ENCODE measurements at regions not wholly inside any gene's neighbourhood (a gene's known extent, or its start where the extent isn't known, plus 50 kb on each side); places are given as distances from the start of the nearest gene placed in this dataset.
"Not testable (repeated sequence)": the region's sequence is repeated elsewhere in the genome, so short reads cannot be mapped to it uniquely, and the experiment has no call there.

GRCh38 chr21:35169574-35169973 is 120.5 kb upstream of the RUNX1 start:
- DNase-seq (ENCODE audit: low spot score) = no peak
- no peak for TF ChIP-seq CTCF (IDR thresholded peaks at IDR 0.05; ENCODE audit: extremely low read depth, missing control alignments)

GRCh38 chr21:35168735-35169134 is 119.6 kb upstream of the RUNX1 start:
- no peak for TF ChIP-seq CTCF (IDR thresholded peaks at IDR 0.05; ENCODE audit: extremely low read depth, missing control alignments)
- no peak for DNase-seq (ENCODE audit: low spot score)

GRCh38 chr21:35164971-35165483 is 115.9 kb upstream of the RUNX1 start:
- TF ChIP-seq CTCF (IDR thresholded peaks at IDR 0.05; ENCODE audit: extremely low read depth, missing control alignments) = no peak
- no peak for DNase-seq (ENCODE audit: low spot score)

GRCh38 chr21:35164380-35164779 is 115.3 kb upstream of the RUNX1 start:
- DNase-seq (ENCODE audit: low spot score) = no peak
- no peak for TF ChIP-seq CTCF (IDR thresholded peaks at IDR 0.05; ENCODE audit: extremely low read depth, missing control alignments)

- no peak for TF ChIP-seq CTCF (IDR thresholded peaks at IDR 0.05; ENCODE audit: extremely low read depth, missing control alignments)
- no peak for DNase-seq (ENCODE audit: low spot score)
Measured at GRCh38 chr21:35163411-35163810, 114.3 kb upstream of the RUNX1 start.

GRCh38 chr21:35162831-35163230 is 113.7 kb upstream of the RUNX1 start:
- DNase-seq (ENCODE audit: low spot score) = no peak

GRCh38 chr21:35159881-35160280 is 110.8 kb upstream of the RUNX1 start:
- no peak for DNase-seq (ENCODE audit: low spot score)
- no peak for TF ChIP-seq CTCF (IDR thresholded peaks at IDR 0.05; ENCODE audit: extremely low read depth, missing control alignments)

More at GRCh38 chr21:35162831-35163230, 113.7 kb upstream of the RUNX1 start:
- TF ChIP-seq CTCF (IDR thresholded peaks at IDR 0.05; ENCODE audit: extremely low read depth, missing control alignments) = no peak

GRCh38 chr21:35157374-35157773 is 108.3 kb upstream of the RUNX1 start:
- DNase-seq (ENCODE audit: low spot score) = not testable (repeated sequence)
